Breast epithelium (tissue), 3 donors: ENCODE measurements at regions not wholly inside any gene's neighbourhood (a gene's known extent, or its start where the extent isn't known, plus 50 kb on each side); places are given as distances from the start of the nearest gene placed in this dataset.

Experiments
- POLR2A ChIP-seq: fragments of 450-650 bp; IDR thresholded peaks from one replicate; pipeline ENCODE4 v1.6.1; 2016; ENCODE audit warnings: antibody characterized with exemption, mild to moderate bottlenecking, moderate library complexity
- POLR2AphosphoS5 ChIP-seq, 3 donors: sonication (generic); formaldehyde crosslinking; IDR thresholded peaks; one replicate each; pipeline ENCODE4 v1.6.1; 2017; ENCODE audit warnings: antibody characterized with exemption in 3 of 3
- TF ChIP-seq, protein P1 (sequence below), 3 donors: fragments of 450-650 bp; IDR thresholded peaks; one replicate each; pipeline ENCODE4 v1.5.1; 2016 to 2017; ENCODE audit warnings: antibody characterized with exemption in 3 of 3, mild to moderate bottlenecking in 3 of 3, moderate library complexity in 3 of 3

DNA sequence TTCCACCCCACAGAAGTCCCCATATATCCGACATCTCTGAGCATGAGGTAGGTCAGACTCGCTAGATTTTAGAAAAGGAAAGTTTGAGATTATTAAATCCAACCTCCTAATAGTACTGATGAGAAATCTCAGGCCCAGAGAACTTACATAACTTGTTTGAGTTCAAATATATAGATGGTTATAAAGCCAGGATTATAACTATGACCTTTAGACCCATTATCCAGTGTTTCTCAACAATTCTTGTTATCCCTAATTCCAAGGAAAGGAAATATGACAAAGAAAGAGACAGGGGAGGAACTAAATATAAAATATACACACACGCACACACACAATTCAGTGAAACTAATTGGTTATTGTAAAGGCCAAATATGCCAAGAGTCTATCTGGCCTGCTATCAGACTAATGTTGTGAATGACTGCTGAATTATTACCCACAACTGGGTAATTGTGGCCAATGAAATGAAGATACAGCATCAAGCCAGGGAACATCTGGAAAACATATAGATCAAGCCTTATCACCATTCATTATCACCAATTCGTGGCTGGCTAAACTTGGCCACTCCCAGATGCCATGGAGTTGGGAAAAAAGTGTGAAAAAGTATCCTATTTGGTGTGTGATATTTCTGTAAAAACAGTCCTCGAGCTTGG is 248.4 kb downstream of the PRELID2 start:
- TF ChIP-seq POLR2A (no peak), POLR2AphosphoS5 (IDR thresholded peaks at IDR 0.05) (no peak)
- TF ChIP-seq, protein P1, sequence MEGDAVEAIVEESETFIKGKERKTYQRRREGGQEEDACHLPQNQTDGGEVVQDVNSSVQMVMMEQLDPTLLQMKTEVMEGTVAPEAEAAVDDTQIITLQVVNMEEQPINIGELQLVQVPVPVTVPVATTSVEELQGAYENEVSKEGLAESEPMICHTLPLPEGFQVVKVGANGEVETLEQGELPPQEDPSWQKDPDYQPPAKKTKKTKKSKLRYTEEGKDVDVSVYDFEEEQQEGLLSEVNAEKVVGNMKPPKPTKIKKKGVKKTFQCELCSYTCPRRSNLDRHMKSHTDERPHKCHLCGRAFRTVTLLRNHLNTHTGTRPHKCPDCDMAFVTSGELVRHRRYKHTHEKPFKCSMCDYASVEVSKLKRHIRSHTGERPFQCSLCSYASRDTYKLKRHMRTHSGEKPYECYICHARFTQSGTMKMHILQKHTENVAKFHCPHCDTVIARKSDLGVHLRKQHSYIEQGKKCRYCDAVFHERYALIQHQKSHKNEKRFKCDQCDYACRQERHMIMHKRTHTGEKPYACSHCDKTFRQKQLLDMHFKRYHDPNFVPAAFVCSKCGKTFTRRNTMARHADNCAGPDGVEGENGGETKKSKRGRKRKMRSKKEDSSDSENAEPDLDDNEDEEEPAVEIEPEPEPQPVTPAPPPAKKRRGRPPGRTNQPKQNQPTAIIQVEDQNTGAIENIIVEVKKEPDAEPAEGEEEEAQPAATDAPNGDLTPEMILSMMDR (IDR thresholded peaks at IDR 0.05) = no peak
